ENCODE measurements at regions not wholly inside any gene's neighbourhood (a gene's known extent, or its start where the extent isn't known, plus 50 kb on each side); places are given as distances from the start of the nearest gene placed in this dataset.

DNA sequence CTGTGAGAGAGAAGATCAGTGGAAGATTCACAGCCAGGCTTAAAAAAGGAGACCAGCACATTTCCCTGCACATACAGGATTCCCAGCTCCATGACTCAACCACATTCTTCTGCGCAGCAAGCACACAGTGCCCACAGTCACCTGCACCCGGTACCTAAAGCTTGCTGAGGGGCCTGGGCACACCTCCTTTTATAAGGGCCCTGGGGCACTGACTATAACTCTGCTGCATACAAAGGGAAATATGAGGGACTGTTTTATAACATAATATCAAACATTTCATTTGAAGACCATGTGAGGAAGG is 322.9 kb downstream of the DAD1 start:
- TF ChIP-seq, protein P1, sequence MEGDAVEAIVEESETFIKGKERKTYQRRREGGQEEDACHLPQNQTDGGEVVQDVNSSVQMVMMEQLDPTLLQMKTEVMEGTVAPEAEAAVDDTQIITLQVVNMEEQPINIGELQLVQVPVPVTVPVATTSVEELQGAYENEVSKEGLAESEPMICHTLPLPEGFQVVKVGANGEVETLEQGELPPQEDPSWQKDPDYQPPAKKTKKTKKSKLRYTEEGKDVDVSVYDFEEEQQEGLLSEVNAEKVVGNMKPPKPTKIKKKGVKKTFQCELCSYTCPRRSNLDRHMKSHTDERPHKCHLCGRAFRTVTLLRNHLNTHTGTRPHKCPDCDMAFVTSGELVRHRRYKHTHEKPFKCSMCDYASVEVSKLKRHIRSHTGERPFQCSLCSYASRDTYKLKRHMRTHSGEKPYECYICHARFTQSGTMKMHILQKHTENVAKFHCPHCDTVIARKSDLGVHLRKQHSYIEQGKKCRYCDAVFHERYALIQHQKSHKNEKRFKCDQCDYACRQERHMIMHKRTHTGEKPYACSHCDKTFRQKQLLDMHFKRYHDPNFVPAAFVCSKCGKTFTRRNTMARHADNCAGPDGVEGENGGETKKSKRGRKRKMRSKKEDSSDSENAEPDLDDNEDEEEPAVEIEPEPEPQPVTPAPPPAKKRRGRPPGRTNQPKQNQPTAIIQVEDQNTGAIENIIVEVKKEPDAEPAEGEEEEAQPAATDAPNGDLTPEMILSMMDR (IDR thresholded peaks at IDR 0.05; ENCODE audit: low read depth, low read length): no peak
- no peak for TF ChIP-seq EZH2phosphoT487 (IDR thresholded peaks at IDR 0.05; ENCODE audit: low read depth)

Measured in OCI-LY3 (cell line).